ENCODE measurements at regions not wholly inside any gene's neighbourhood (a gene's known extent, or its start where the extent isn't known, plus 50 kb on each side); places are given as distances from the start of the nearest gene placed in this dataset.

GRCh38 chr11:88448131-88448670 is 110.7 kb upstream of the CTSC start:
- DNase-seq = no peak

GRCh38 chr11:88447281-88447680 is 109.7 kb upstream of the CTSC start:
- no peak for DNase-seq

- no peak for DNase-seq
These were observed 101.8 kb upstream of the CTSC start for GRCh38 chr11:88439356-88439755.

- no peak for DNase-seq
These were observed 101.2 kb upstream of the CTSC start for GRCh38 chr11:88438721-88439120.

GRCh38 chr11:88435415-88435814 is 97.9 kb upstream of the CTSC start:
- no peak for DNase-seq

- no peak for DNase-seq
These were observed 96.9 kb upstream of the CTSC start for GRCh38 chr11:88434333-88434976.

GRCh38 chr11:88433536-88434230 is 96.1 kb upstream of the CTSC start:
- no peak for DNase-seq

- DNase-seq = no peak
These were observed 94.3 kb upstream of the CTSC start for GRCh38 chr11:88431675-88432341.

GRCh38 chr11:88428959-88429358 is 91.4 kb upstream of the CTSC start:
- DNase-seq = no peak

- no peak for DNase-seq
These were observed 90.2 kb upstream of the CTSC start for GRCh38 chr11:88427719-88428118.

GRCh38 chr11:88424881-88425280 is 87.3 kb upstream of the CTSC start:
- DNase-seq = no peak

GRCh38 chr11:88421530-88421929 is 84.0 kb upstream of the CTSC start:
- DNase-seq = peak; percentile 26

- no peak for DNase-seq
These were observed 82.7 kb upstream of the CTSC start for GRCh38 chr11:88420165-88420791.

- DNase-seq = no peak
These were observed 81.0 kb upstream of the CTSC start for GRCh38 chr11:88418508-88418907.

GRCh38 chr11:88415495-88415894 is 78.0 kb upstream of the CTSC start:
- no peak for DNase-seq

GRCh38 chr11:88414981-88415413 is 77.5 kb upstream of the CTSC start:
- no peak for DNase-seq

GRCh38 chr11:88414385-88414861 is 76.9 kb upstream of the CTSC start:
- peak; percentile 19 for DNase-seq

GRCh38 chr11:88411265-88411664 is 73.7 kb upstream of the CTSC start:
- no peak for DNase-seq

GRCh38 chr11:88410656-88411055 is 73.1 kb upstream of the CTSC start:
- DNase-seq = no peak

- DNase-seq = no peak
These were observed 72.5 kb upstream of the CTSC start for GRCh38 chr11:88410056-88410455.

- no peak for DNase-seq
These were observed 69.3 kb upstream of the CTSC start for GRCh38 chr11:88406876-88407275.

GRCh38 chr11:88405853-88406252 is 68.3 kb upstream of the CTSC start:
- no peak for DNase-seq

Measured in midbrain (tissue), 1 donor.